ENCODE measurements at regions not wholly inside any gene's neighbourhood (a gene's known extent, or its start where the extent isn't known, plus 50 kb on each side); places are given as distances from the start of the nearest gene placed in this dataset.

- TF ChIP-seq MYB (IDR thresholded peaks at IDR 0.05; ENCODE audit: borderline replicate concordance, low read depth, low read length) (no peak), FOS (IDR thresholded peaks at IDR 0.05; ENCODE audit: borderline replicate concordance, extremely low read depth, insufficient read length) (peak; percentile 39), ZNF217 (IDR thresholded peaks at IDR 0.05) (no peak), RELB (IDR thresholded peaks at IDR 0.05; ENCODE audit: low read depth) (peak; percentile 37; the same call in 1 of the 2 replicates), GATAD2B (conservative IDR thresholded peaks at IDR 0.05; ENCODE audit: low read depth) (no peak), SMAD5 (IDR thresholded peaks at IDR 0.05; ENCODE audit: low read depth) (peak; percentile 88; the same call in 1 of the 2 replicates), SKIL (IDR thresholded peaks at IDR 0.05; ENCODE audit: low read depth, poor library complexity, severe bottlenecking) (no peak), FOXM1 (IDR thresholded peaks at IDR 0.05; ENCODE audit: low read depth, low read length) (no peak), JUND (IDR thresholded peaks at IDR 0.05; ENCODE audit: low read depth, low read length) (no peak), POU2F2 (IDR thresholded peaks at IDR 0.05; ENCODE audit: borderline replicate concordance, low read depth, low read length) (peak; percentile 57; the same call in 1 of the 3 replicates), MTA3 (IDR thresholded peaks at IDR 0.05; ENCODE audit: borderline replicate concordance, low read length) (no peak), ZBTB33 (IDR thresholded peaks at IDR 0.05) (no peak), RCOR1 (conservative IDR thresholded peaks at IDR 0.05; ENCODE audit: low read depth, low read length) (no peak), ZNF384 (IDR thresholded peaks at IDR 0.05; ENCODE audit: borderline replicate concordance, low read depth, low read length) (no peak), ZSCAN29 (IDR thresholded peaks at IDR 0.05) (no peak), NFYA (IDR thresholded peaks at IDR 0.05; ENCODE audit: borderline replicate concordance, low read depth, low read length) (peak; percentile 5; the same call in 1 of the 2 replicates), LARP7 (IDR thresholded peaks at IDR 0.05) (no peak), RFX5 (IDR thresholded peaks at IDR 0.05; ENCODE audit: low read depth, low read length) (peak; percentile 31; the same call in 1 of the 2 replicates), MEF2B (IDR thresholded peaks at IDR 0.05; ENCODE audit: partially characterized antibody, poor library complexity, severe bottlenecking) (no peak), BRCA1 (IDR thresholded peaks at IDR 0.05; ENCODE audit: low read depth, low read length) (no peak), FOXK2 (IDR thresholded peaks at IDR 0.05) (no peak), BHLHE40 (IDR thresholded peaks at IDR 0.05; ENCODE audit: borderline replicate concordance in 1 of 2, low read depth in 2 of 2, low read length in 1 of 2) (peak in 1 of 2 experiments; percentile 28; a peak in 1 of 4 replicates)
Observed at GRCh38 chr1:198937231-198938031, 298.6 kb downstream of the PTPRC start (continued).
